ENCODE measurements at regions not wholly inside any gene's neighbourhood (a gene's known extent, or its start where the extent isn't known, plus 50 kb on each side); places are given as distances from the start of the nearest gene placed in this dataset.

GRCh38 chr7:15874774-15875173 lies 188.3 kb upstream of the MEOX2 start:
- no peak for TF ChIP-seq EP300 (IDR thresholded peaks at IDR 0.05; ENCODE audit: borderline replicate concordance)
- TF ChIP-seq RAD21 (IDR thresholded peaks at IDR 0.05; ENCODE audit: low read depth) = no peak
- TF ChIP-seq EGR1 (IDR thresholded peaks at IDR 0.05) = no peak
- TF ChIP-seq, protein P1, sequence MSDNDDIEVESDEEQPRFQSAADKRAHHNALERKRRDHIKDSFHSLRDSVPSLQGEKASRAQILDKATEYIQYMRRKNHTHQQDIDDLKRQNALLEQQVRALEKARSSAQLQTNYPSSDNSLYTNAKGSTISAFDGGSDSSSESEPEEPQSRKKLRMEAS (IDR thresholded peaks at IDR 0.05) = no peak
- TF ChIP-seq, protein P2, sequence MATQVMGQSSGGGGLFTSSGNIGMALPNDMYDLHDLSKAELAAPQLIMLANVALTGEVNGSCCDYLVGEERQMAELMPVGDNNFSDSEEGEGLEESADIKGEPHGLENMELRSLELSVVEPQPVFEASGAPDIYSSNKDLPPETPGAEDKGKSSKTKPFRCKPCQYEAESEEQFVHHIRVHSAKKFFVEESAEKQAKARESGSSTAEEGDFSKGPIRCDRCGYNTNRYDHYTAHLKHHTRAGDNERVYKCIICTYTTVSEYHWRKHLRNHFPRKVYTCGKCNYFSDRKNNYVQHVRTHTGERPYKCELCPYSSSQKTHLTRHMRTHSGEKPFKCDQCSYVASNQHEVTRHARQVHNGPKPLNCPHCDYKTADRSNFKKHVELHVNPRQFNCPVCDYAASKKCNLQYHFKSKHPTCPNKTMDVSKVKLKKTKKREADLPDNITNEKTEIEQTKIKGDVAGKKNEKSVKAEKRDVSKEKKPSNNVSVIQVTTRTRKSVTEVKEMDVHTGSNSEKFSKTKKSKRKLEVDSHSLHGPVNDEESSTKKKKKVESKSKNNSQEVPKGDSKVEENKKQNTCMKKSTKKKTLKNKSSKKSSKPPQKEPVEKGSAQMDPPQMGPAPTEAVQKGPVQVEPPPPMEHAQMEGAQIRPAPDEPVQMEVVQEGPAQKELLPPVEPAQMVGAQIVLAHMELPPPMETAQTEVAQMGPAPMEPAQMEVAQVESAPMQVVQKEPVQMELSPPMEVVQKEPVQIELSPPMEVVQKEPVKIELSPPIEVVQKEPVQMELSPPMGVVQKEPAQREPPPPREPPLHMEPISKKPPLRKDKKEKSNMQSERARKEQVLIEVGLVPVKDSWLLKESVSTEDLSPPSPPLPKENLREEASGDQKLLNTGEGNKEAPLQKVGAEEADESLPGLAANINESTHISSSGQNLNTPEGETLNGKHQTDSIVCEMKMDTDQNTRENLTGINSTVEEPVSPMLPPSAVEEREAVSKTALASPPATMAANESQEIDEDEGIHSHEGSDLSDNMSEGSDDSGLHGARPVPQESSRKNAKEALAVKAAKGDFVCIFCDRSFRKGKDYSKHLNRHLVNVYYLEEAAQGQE (IDR thresholded peaks at IDR 0.05; ENCODE audit: low read depth) = no peak
- TF ChIP-seq ZBTB7A (IDR thresholded peaks at IDR 0.05; ENCODE audit: low read depth) = no peak
- no peak for TF ChIP-seq USF1 (IDR thresholded peaks at IDR 0.05)
- TF ChIP-seq NFIC (IDR thresholded peaks at IDR 0.05) = no peak
- no peak for TF ChIP-seq TAF1 (IDR thresholded peaks at IDR 0.05; ENCODE audit: low read depth)
